HCT116 (cell line): ENCODE measurements at regions not wholly inside any gene's neighbourhood (a gene's known extent, or its start where the extent isn't known, plus 50 kb on each side); places are given as distances from the start of the nearest gene placed in this dataset.

ENCODE experiments used
- ATAC-seq: fragments of 200-7000 bp; cut with Tn5 transposase; 2 replicates; pipeline ENCODE4 v1.9.1; 2020; ENCODE audit warnings: mild to moderate bottlenecking, moderate library complexity
- BruUV-seq: library from RNA; stranded (reverse); fragments of 400-500 nt; replicated peaks from 2 replicates; lab custom pipeline; 2021; lab: Mats Ljungman, UMichigan
- CTCF ChIA-PET: fragments of 300-600 bp; sonication (Branson Sonifier 250); formaldehyde crosslinking; loops from one replicate; lab custom pipeline; 2021; ENCODE audit warnings: antibody characterized with exemption; lab: Charles Lee
- POLR2A ChIA-PET: fragments of 300-600, 350-600 bp; sonication (Branson Sonifier 250); formaldehyde crosslinking; loops from one replicate; lab custom pipeline; 2021; ENCODE audit warnings: antibody characterized with exemption; lab: Charles Lee
- RAD21 ChIA-PET, 2 experiments: fragments of 300-600 bp; sonication (Branson Sonifier 250); formaldehyde crosslinking; loops; one replicate each; lab custom pipeline; 2023; ENCODE audit warnings: low total read pairs in 2 of 2; ENCODE audit not compliant: uncharacterized antibody in 2 of 2, unreplicated experiment in 2 of 2, low non-redundant PET in 1 of 2; lab: Charles Lee
- DNase-seq: peaks from one replicate; pipeline ENCODE4 v3.0.0-alpha.2; 2010; ENCODE audit warnings: low read depth, low spot score
- H2AFZ ChIP-seq: fragments of 200-600 bp; shearing (Covaris generic), sonication (generic); 2 replicates; pipeline ENCODE4 v1.6.1; 2017; ENCODE audit warnings: low read depth, mixed run types, mixed read lengths, antibody characterized with exemption, low read length; ENCODE audit not compliant: poor library complexity, severe bottlenecking
- H3K27ac ChIP-seq: 2 replicates; pipeline ENCODE4 v1.5.1; 2012; ENCODE audit warnings: low read depth, low read length
- H3K27me3 ChIP-seq: fragments of 200-600 bp; sonication (generic); 2 replicates; pipeline ENCODE4 v1.6.1; 2016; ENCODE audit warnings: mixed run types, low read length, mixed read lengths; ENCODE audit not compliant: insufficient read depth
- H3K36me3 ChIP-seq, 2 experiments: fragments of 200-500 bp in 1 of 2; fragments of 200-600 bp in 1 of 2; sonication (Bioruptor generic) in 1 of 2; sonication (generic) in 1 of 2; 2 replicates each; pipeline versions ENCODE4 v1.5.1 to v1.6.1; 2014 to 2016; ENCODE audit warnings: low read length in 2 of 2, inconsistent platforms in 1 of 2, mixed read lengths in 1 of 2, mixed run types in 1 of 2; ENCODE audit not compliant: insufficient read depth in 2 of 2, control insufficient read depth in 1 of 2
- H3K4me1 ChIP-seq, 2 experiments: fragments of 200-600 bp in 1 of 2; sonication (generic) in 1 of 2; 2 replicates each; pipeline versions ENCODE4 v1.5.1 to v1.6.1; 2012 to 2017; ENCODE audit warnings: low read length in 2 of 2, inconsistent platforms in 1 of 2, mild to moderate bottlenecking in 1 of 2, mixed read lengths in 1 of 2, mixed run types in 1 of 2, moderate library complexity in 1 of 2; ENCODE audit not compliant: insufficient read depth in 2 of 2, control insufficient read depth in 1 of 2
- H3K4me2 ChIP-seq: fragments of 200-600 bp; sonication (generic); 2 replicates; pipeline ENCODE4 v1.6.1; 2017; ENCODE audit warnings: mixed run types, low read length, mixed read lengths
- H3K4me3 ChIP-seq, 2 experiments: fragments of 200-600 bp in 1 of 2; sonication (generic) in 1 of 2; replicated peaks in 1 of 2; 2 replicates each; pipeline ENCODE4 v1.5.1; 2011 to 2016; ENCODE audit warnings: low read length in 2 of 2, control low read depth in 1 of 2, low read depth in 1 of 2, mild to moderate bottlenecking in 1 of 2, mixed read lengths in 1 of 2, mixed run types in 1 of 2
- H3K79me2 ChIP-seq: fragments of 200-600 bp; sonication (generic); 2 replicates; pipeline ENCODE4 v1.6.1; 2017; ENCODE audit warnings: mild to moderate bottlenecking, mixed run types, low read length, moderate library complexity, mixed read lengths; ENCODE audit not compliant: insufficient read depth
- H3K9ac ChIP-seq: fragments of 200-600 bp; sonication (generic); 2 replicates; pipeline ENCODE4 v1.6.1; 2016; ENCODE audit warnings: low read length, mixed read lengths
- H3K9me2 ChIP-seq: fragments of 200-600 bp; sonication (generic), shearing (Covaris generic); 2 replicates; pipeline ENCODE4 v1.6.1; 2017; ENCODE audit warnings: mixed run types, mild to moderate bottlenecking, moderate library complexity; ENCODE audit not compliant: insufficient read depth
- H3K9me3 ChIP-seq, 2 experiments: fragments of 200-500 bp in 1 of 2; fragments of 200-600 bp in 1 of 2; sonication (Bioruptor generic) in 1 of 2; sonication (generic) in 1 of 2; 2 replicates each; pipeline ENCODE4 v1.6.1; 2014 to 2017; ENCODE audit warnings: low read length in 2 of 2, mixed read lengths in 2 of 2, inconsistent platforms in 1 of 2, low read depth in 1 of 2, mild to moderate bottlenecking in 1 of 2, mixed run types in 1 of 2, moderate library complexity in 1 of 2; ENCODE audit not compliant: control insufficient read depth in 1 of 2, insufficient read depth in 1 of 2
- H4K20me1 ChIP-seq: fragments of 200-600 bp; sonication (generic), shearing (Covaris generic); 2 replicates; pipeline ENCODE4 v1.6.1; 2017; ENCODE audit warnings: mixed run types, mild to moderate bottlenecking, moderate library complexity; ENCODE audit not compliant: insufficient read depth
- CTCF ChIP-seq, 3 experiments: fragments of 200-600 bp in 1 of 3; sonication (generic) in 1 of 3; IDR thresholded peaks in 2 of 3; conservative IDR thresholded peaks in 1 of 3; 2 replicates each; pipeline ENCODE4 v1.5.1; 2012 to 2017; ENCODE audit warnings: low read depth in 2 of 3, low read length in 2 of 3, antibody characterized with exemption in 1 of 3, borderline replicate concordance in 1 of 3, control low read depth in 1 of 3, mild to moderate bottlenecking in 1 of 3, mixed read lengths in 1 of 3, mixed run types in 1 of 3, moderate library complexity in 1 of 3; ENCODE audit not compliant: insufficient read depth in 1 of 3
- EZH2phosphoT487 ChIP-seq: fragments of 200-600 bp; IDR thresholded peaks from 2 replicates; pipeline ENCODE4 v1.6.1; 2018; ENCODE audit warnings: antibody characterized with exemption, borderline replicate concordance
- POLR2AphosphoS5 ChIP-seq: IDR thresholded peaks from 2 replicates; pipeline ENCODE4 v1.6.1; 2011; ENCODE audit warnings: mild to moderate bottlenecking, low read depth, low read length, moderate library complexity
- SIN3A ChIP-seq: IDR thresholded peaks from 2 replicates; pipeline ENCODE4 v1.6.1; 2012; ENCODE audit warnings: low read depth
- intact Hi-C: fragments of 100-400 bp; cut with micrococcal nuclease; formaldehyde crosslinking; loops from 2 replicates; pipeline ENCODE4 v1.10.0; 2022
- TF ChIP-seq, protein P1 (sequence below): IDR thresholded peaks from 2 replicates; pipeline ENCODE4 v1.6.1; 2011; ENCODE audit warnings: mild to moderate bottlenecking, low read length, moderate library complexity; ENCODE audit not compliant: insufficient replicate concordance; ENCODE audit errors: extremely low read depth

DNA sequence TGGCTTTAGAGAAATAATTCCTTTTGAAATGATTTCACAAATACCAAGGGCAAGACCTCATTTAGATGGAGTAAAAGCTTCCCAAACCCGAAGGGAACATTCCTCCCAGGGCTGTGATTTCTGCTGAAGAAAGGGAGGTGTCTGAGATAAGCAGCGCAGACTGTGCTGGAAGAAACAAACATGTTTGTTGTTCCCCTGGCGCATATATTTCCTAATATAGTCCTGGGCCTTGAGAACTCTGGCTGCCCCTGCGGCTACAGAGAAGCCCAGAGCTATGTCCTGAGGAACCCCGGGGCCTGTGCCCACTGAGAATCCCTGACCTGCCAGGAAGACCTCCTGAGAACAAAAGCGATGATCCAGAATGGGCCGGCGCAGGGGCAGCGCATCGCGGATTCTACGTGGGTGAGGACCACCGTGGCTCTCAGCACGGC, 372.6 kb upstream of the NT5C1B start:
- 0 out of 2 replicates have a peak, but pooled peaks cover 1% of the 10 kb centered on the region for H3K27me3 ChIP-seq
- DNase-seq (no peak), ATAC-seq (no peak)
- H2AFZ ChIP-seq, result no peak overlapping the region
- no peaks in the 10 kb centered on the region for H3K36me3 ChIP-seq
- H3K9ac ChIP-seq, result no peak overlapping the region
- no TSS peak for BruUV-seq
- no peaks in the 10 kb centered on the region for H3K9me2 ChIP-seq
- no peak overlapping the region for H3K4me3 ChIP-seq
- no peaks in the 10 kb centered on the region for H3K4me1 ChIP-seq
- no peaks in the 10 kb centered on the region for H3K79me2 ChIP-seq
- ChIA-PET POLR2A (no interaction called here), RAD21 (no interaction called here), CTCF (no interaction called here)
- H3K4me2 ChIP-seq, result no peak overlapping the region
- intact Hi-C loops, result no loop called here
- H3K9me3 ChIP-seq, result no peaks in the 10 kb centered on the region
- H4K20me1 ChIP-seq, result no peaks in the 10 kb centered on the region
- TF ChIP-seq CTCF (IDR thresholded peaks at IDR 0.05 in 2 of 3, conservative IDR thresholded peaks at IDR 0.05 in 1 of 3; ENCODE audit: borderline replicate concordance in 1 of 3, insufficient read depth in 1 of 3, low read depth in 2 of 3, low read length in 2 of 3) (no peak), EZH2phosphoT487 (no peak), SIN3A (no peak), POLR2AphosphoS5 (no peak)
- TF ChIP-seq, protein P1, sequence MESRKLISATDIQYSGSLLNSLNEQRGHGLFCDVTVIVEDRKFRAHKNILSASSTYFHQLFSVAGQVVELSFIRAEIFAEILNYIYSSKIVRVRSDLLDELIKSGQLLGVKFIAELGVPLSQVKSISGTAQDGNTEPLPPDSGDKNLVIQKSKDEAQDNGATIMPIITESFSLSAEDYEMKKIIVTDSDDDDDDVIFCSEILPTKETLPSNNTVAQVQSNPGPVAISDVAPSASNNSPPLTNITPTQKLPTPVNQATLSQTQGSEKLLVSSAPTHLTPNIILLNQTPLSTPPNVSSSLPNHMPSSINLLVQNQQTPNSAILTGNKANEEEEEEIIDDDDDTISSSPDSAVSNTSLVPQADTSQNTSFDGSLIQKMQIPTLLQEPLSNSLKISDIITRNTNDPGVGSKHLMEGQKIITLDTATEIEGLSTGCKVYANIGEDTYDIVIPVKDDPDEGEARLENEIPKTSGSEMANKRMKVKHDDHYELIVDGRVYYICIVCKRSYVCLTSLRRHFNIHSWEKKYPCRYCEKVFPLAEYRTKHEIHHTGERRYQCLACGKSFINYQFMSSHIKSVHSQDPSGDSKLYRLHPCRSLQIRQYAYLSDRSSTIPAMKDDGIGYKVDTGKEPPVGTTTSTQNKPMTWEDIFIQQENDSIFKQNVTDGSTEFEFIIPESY, result no peak
- no peak overlapping the region for H3K27ac ChIP-seq
